ENCODE measurements at regions not wholly inside any gene's neighbourhood (a gene's known extent, or its start where the extent isn't known, plus 50 kb on each side); places are given as distances from the start of the nearest gene placed in this dataset.

DNA sequence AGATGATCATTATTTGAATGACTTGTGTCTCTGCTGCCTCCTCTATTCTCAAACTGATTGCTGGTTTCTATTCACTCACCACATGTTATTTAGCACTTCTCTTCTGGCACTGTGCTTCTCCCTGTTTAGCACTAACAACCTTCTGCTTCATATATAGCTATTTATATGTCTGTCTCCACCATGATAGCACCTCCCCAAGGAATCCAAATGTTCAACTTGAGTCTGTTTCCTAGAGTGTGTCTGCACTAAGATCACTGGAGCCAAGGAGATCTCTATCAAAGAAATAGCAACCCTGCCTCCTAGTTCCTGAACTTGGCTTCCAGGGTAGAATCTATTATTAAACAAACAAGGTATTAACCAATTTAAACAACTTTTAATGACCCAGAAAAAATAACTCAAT lies 104.5 kb downstream of the CYP26A1 start:
- DNase-seq (ENCODE audit: low spot score), result no peak

- DNase-seq (ENCODE audit: low spot score), result peak; percentile 76
These were observed 106.8 kb downstream of the CYP26A1 start for GRCh38 chr10:93180482-93180931.

DNA sequence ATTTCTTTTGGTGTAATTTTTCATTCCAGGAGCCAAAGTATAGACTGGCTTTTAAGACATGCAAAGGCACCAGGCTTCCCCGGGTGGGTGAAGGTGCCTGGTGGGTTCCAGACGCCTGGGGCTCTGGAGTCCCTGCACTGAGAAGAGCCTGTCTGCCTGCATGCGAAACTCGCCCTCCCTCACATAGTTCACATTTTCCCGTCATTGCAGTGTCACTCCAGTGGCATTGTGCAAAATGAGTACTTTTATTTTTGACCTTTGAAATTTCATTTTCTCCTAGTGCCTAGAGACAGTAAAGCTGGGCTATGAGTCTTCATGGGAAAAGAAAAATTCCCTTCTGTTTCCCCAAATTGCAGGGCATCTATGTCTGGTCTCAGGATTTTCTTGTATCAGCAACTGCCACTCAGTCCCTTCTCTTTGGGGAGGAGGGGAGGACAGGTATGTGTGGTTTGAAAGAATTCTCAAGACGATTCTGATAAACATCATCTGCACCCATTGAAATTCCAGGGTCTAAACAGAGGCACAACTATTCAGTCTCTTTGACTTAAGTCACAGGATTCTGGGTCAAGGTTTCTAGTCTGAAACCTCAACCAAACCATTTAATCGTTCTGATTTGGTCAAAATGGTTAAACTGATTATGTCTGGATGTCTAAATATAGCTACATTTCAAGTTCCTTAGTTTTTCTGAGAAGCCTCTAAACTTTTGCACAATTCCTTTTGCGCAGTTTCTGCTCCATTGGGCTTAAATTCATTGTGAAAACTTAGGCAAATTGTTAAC lies 107.8 kb downstream of the CYP26A1 start:
- no peak for DNase-seq (ENCODE audit: low spot score)

- DNase-seq (ENCODE audit: low spot score), result no peak
These were observed 108.3 kb downstream of the CYP26A1 start for GRCh38 chr10:93182049-93182327.

DNA sequence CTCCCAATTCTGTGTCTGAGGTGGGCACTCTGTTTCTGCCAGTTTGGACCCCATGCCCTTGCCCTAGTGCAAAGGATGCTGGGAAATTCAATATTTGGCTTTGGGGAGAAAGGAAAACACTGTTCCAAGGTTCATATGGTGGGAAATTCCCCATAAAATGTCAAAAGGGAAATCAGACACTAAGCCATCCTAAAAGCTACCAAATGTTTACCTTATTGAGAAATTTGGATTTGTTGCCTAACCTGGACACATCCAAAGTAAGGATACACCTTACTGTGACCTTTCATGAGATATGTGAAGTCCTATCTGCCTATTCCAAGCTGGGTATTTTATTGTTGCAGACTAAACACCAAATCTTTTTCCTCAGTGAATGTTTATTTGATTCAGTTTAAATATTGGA lies 109.1 kb downstream of the CYP26A1 start:
- DNase-seq (ENCODE audit: low spot score), result no peak

DNA sequence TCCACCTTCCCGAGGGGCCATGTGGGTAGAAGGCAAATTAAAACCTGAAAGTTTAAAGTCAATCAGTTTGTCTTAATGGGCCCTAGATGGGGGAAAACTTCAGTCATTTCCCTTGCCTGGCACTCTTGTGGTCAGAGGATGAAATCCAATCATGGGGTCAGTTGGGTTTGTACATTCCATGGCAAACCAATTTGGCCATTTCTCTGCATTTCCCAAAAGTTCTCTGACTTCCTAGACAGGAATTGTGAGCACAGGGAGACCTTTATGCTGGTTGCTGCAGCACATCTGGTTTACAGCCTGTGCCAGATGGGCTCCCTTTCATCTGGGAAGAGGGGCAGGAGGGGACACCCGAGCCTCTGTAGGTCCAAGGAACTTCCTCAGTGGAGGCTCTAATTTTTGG lies 113.0 kb downstream of the CYP26A1 start:
- no peak for DNase-seq (ENCODE audit: low spot score)

GRCh38 chr10:93189944-93190343 lies 116.3 kb downstream of the CYP26A1 start:
- DNase-seq (ENCODE audit: low spot score), result no peak

- DNase-seq (ENCODE audit: low spot score), result no peak
These were observed 116.7 kb downstream of the CYP26A1 start for GRCh38 chr10:93190372-93190771.

- no peak for DNase-seq (ENCODE audit: low spot score)
These were observed 120.2 kb downstream of the CYP26A1 start for GRCh38 chr10:93193906-93194305.

DNA sequence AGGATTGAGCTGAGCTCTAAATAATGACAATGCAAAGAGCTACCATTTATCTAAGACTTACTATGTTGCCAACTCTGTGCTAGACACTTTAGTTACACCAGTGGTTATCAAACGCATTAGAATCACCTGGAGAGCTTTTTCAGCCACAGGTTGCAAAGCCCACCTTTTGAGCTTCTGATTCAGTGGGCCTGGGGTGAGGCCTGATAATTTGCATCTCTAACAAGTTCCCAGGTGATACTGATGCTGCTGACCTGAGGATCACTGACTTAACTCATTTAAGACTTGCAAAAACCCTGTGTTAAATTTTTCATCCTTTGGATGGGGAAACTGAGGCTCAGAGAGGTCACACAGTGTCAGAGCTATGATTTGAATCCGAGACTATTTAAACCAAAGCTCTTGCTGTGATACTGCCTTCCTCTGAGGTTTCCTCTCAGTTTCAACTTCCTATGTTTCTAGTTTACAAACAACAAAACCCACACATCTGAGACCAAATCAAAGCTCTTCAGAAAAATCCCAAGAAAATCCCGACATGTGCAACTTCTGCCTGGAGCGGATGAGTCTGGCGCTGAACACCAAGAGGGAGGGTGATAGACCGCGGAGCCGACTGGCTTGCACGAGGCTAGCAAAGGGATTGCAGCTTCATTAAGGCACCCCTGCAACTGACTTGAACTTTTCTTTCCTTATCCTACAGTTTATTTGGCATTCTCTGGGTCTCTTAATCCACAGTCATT lies 124.9 kb downstream of the CYP26A1 start:
- DNase-seq (ENCODE audit: low spot score), result no peak

DNA sequence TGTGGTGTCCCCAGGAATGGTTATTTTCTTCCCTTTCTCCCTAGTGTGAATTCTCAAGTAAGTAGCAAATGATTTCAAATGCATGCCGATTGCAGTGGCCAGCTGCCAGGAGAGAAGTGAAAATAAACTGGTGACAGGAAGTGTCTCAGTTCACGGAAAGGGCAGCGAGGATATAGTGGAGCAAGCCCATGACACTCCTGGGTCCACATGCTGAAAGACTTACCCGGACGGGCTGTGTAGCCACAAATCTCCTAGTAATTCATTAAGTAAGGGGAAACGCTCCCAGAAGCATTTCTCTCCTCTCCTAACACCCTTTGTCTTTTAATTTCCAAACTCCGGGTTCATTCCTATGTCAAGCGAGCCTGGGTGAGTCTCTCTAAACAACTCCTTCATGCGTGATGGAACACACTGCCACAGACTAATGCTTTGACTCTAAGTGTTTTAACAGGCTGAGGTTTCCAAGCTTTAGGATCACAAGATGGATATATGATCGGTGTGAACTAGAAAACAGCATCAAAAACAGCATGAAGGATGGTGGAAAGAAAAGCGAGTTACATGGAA lies 125.6 kb downstream of the CYP26A1 start:
- DNase-seq (ENCODE audit: low spot score), result no peak

GRCh38 chr10:93204494-93205485 lies 131.1 kb downstream of the CYP26A1 start:
- no peak for DNase-seq (ENCODE audit: low spot score)

DNA sequence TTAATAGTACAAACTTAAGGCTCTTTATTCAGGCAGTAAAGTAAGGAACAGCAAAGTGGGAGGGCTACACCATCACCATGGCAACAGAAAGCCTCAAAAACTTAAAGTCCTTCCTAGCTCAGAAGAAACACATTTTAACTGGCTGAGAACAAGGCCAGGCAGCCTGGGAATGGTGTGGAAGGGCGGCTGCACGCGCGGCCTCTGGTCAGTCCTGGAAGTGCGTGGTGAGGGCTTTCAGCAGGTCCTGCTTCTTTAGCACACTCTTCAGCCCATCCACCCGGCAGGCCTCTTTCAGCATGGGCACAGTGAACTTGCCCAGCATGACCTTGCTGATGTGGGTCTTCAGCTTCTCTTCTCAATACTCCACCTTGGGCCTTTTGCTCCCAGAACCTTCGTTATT lies 133.0 kb downstream of the CYP26A1 start:
- no peak for DNase-seq (ENCODE audit: low spot score)

GRCh38 chr10:93208717-93209464 lies 135.2 kb downstream of the CYP26A1 start:
- DNase-seq (ENCODE audit: low spot score), result no peak

- DNase-seq (ENCODE audit: low spot score), result no peak
These were observed 138.3 kb downstream of the CYP26A1 start for GRCh38 chr10:93211991-93212390.

GRCh38 chr10:93215312-93215711 lies 141.6 kb downstream of the CYP26A1 start:
- no peak for DNase-seq (ENCODE audit: low spot score)

GRCh38 chr10:93216341-93216985 lies 142.8 kb downstream of the CYP26A1 start:
- DNase-seq (ENCODE audit: low spot score), result no peak

GRCh38 chr10:93218386-93218785 lies 144.7 kb downstream of the CYP26A1 start:
- no peak for DNase-seq (ENCODE audit: low spot score)

- no peak for DNase-seq (ENCODE audit: low spot score)
These were observed 145.7 kb downstream of the CYP26A1 start for GRCh38 chr10:93219347-93219746.

GRCh38 chr10:93220296-93221170 lies 146.8 kb downstream of the CYP26A1 start:
- DNase-seq (ENCODE audit: low spot score), result no peak
